Mesendoderm (in vitro differentiated cells): ENCODE measurements at regions not wholly inside any gene's neighbourhood (a gene's known extent, or its start where the extent isn't known, plus 50 kb on each side); places are given as distances from the start of the nearest gene placed in this dataset.

Experiments
- DNase-seq: peaks from one replicate; pipeline ENCODE4 v3.0.0; 2013
- H2AK5ac ChIP-seq: 2 replicates; pipeline ENCODE4 v1.6.1; 2013; ENCODE audit warnings: low read length, inconsistent platforms
- H2BK120ac ChIP-seq: 2 replicates; pipeline ENCODE4 v1.6.1; 2013; ENCODE audit warnings: low read depth, mild to moderate bottlenecking, low read length, moderate library complexity, mixed read lengths
- H2BK15ac ChIP-seq: replicated peaks from 2 replicates; pipeline ENCODE4 v1.6.1; 2013; ENCODE audit warnings: low read depth, mild to moderate bottlenecking, moderate library complexity
- H2BK5ac ChIP-seq: 2 replicates; pipeline ENCODE4 v1.6.1; 2013; ENCODE audit warnings: low read length, inconsistent platforms
- H3K18ac ChIP-seq: 2 replicates; pipeline ENCODE4 v1.6.1; 2013; ENCODE audit warnings: mild to moderate bottlenecking, low read length, mixed read lengths
- H3K23ac ChIP-seq: one replicate; pipeline ENCODE4 v1.6.1; 2013; ENCODE audit warnings: low read length
- H3K27ac ChIP-seq: 2 replicates; pipeline ENCODE4 v1.5.1; 2013; ENCODE audit warnings: low read depth, mild to moderate bottlenecking, inconsistent platforms, low read length, moderate library complexity
- H3K27me3 ChIP-seq: 2 replicates; pipeline ENCODE4 v1.6.1; 2013; ENCODE audit warnings: low read length, control low read depth, mild to moderate bottlenecking, inconsistent platforms; ENCODE audit not compliant: insufficient read depth, poor library complexity
- H3K36me3 ChIP-seq: 2 replicates; pipeline ENCODE4 v1.6.1; 2013; ENCODE audit warnings: low read length, inconsistent platforms; ENCODE audit not compliant: control insufficient read depth, insufficient read depth
- H3K4ac ChIP-seq: one replicate; pipeline ENCODE4 v1.6.1; 2013; ENCODE audit warnings: low read depth, mild to moderate bottlenecking, low read length, moderate library complexity
- H3K4me1 ChIP-seq: 2 replicates; pipeline ENCODE4 v1.6.1; 2013; ENCODE audit warnings: low read depth, low read length, inconsistent platforms; ENCODE audit not compliant: control insufficient read depth
- H3K4me2 ChIP-seq: 2 replicates; pipeline ENCODE4 v1.6.1; 2013; ENCODE audit warnings: low read length
- H3K4me3 ChIP-seq: 2 replicates; pipeline ENCODE4 v1.5.1; 2013; ENCODE audit warnings: mild to moderate bottlenecking, low read length
- H3K56ac ChIP-seq: one replicate; pipeline ENCODE4 v1.6.1; 2013; ENCODE audit warnings: low read length
- H3K79me1 ChIP-seq: 2 replicates; pipeline ENCODE4 v1.6.1; 2013; ENCODE audit warnings: low read length, inconsistent platforms
- H3K79me2 ChIP-seq: 2 replicates; pipeline ENCODE4 v1.6.1; 2013; ENCODE audit warnings: mild to moderate bottlenecking, low read length; ENCODE audit not compliant: control insufficient read depth, insufficient read depth
- H3K9ac ChIP-seq: 2 replicates; pipeline ENCODE4 v1.6.1; 2013; ENCODE audit warnings: low read length, inconsistent platforms
- H4K5ac ChIP-seq: one replicate; pipeline ENCODE4 v1.6.1; 2013; ENCODE audit warnings: low read length
- H4K8ac ChIP-seq: one replicate; pipeline ENCODE4 v1.6.1; 2013; ENCODE audit warnings: low read depth, mild to moderate bottlenecking, control low read depth, low read length, moderate library complexity
- WGBS: extraction: QIAGEN DNeasy Blood & Tissue Kit; methylation state at CpG from one replicate; pipeline ENCODE4 v1.1.7; 2013; ENCODE audit warnings: low lambda C conversion rate, missing lambda C conversion rate; ENCODE audit not compliant: insufficient coverage; ENCODE audit errors: extremely low coverage; 5-methylcytosine and 5-hydroxymethylcytosine counted together

DNA sequence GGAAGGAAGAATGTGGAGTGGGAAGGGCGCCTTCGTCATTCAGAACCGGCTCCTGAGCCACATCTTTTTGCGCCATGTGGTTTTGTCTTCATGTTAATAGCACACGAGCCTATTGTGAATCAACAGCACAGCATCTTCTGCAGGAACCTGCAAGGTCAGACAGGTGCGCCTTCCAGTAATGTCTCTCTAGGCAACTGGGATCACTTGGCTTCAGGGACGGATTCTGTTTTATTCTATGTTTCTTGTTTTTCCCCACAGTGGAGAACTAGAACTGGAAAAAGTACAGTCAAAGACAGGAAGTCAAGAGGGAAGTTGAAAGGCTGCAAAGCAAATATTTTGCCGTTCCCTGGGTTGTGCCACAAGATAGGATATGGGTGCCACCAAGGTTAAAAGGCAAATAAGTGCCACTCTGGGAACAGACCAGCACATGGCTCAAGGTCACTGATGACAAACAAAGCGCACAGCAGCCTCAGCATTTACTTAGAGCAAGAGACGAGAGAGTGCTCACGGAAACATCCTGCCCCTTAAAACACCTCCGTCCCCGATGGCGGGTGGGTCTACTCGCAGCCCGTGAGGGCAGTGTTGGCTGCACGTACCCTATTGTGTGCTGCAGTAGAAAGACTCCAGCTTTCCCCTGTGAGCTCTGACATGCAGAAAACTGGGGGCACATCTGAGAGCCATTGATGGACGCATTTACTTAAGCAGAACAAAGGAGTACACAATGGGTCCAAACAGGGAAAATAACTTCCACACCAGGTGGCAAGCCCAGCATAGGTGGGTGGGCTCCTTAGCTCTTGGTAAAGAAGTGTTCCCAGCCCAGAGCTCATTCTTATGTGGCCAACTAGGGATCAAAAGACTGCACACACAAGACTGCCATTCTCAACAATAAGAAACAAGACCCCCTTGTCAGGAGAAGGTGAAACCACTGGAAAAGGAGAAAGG, 107.2 kb upstream of the PARD3B start:
- Histone ChIP-seq H3K27ac (no peak overlapping the region), H2BK5ac (no peak overlapping the region), H3K79me2 (no peaks in the 10 kb centered on the region), H3K56ac (no peak overlapping the region), H3K4me1 (no peaks in the 10 kb centered on the region), H2BK120ac (no peak overlapping the region), H3K27me3 (no peaks in the 10 kb centered on the region), H3K4me2 (no peak overlapping the region), H3K18ac (no peak overlapping the region), H3K4me3 (no peak overlapping the region), H3K23ac (no peak overlapping the region), H2BK15ac (no peak overlapping the region), H4K8ac (no peak overlapping the region), H3K9ac (no peak overlapping the region), H4K5ac (no peak overlapping the region), H3K36me3 (no peaks in the 10 kb centered on the region), H3K79me1 (no peaks in the 10 kb centered on the region), H2AK5ac (no peak overlapping the region), H3K4ac (no peak overlapping the region)
- no peak for DNase-seq
- WGBS: no CpG with 5 or more reads among the region's 18 CpGs

DNA sequence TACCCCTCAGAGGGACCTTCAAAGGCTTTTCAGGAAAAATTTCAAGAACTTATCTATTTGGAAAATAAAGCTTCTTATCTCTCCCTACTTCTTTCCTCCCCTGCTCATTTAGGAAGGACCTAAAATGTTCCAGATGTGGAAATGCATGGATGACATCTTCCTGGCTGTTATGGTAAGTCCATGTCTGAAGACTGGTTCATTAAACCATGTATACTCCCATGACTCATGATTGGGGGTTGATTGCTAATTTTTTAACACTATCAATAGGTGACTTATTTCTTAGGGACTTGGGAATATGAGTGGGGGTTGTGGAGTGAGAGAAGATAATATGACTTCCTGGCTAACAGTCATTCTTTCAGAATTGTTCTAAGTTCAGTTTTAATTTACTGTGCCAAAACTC, 104.0 kb upstream of the PARD3B start:
- Histone ChIP-seq H3K27me3 (no peaks in the 10 kb centered on the region), H4K5ac (no peak overlapping the region), H3K4me1 (no peaks in the 10 kb centered on the region), H3K79me2 (no peaks in the 10 kb centered on the region), H3K56ac (no peak overlapping the region), H3K4me3 (no peak overlapping the region), H2BK120ac (no peak overlapping the region), H3K23ac (no peak overlapping the region), H4K8ac (no peak overlapping the region), H3K36me3 (no peaks in the 10 kb centered on the region), H3K27ac (no peak overlapping the region), H3K4ac (no peak overlapping the region), H2BK5ac (no peak overlapping the region), H3K79me1 (no peaks in the 10 kb centered on the region), H2AK5ac (no peak overlapping the region), H3K9ac (no peak overlapping the region), H2BK15ac (no peak overlapping the region), H3K4me2 (no peak overlapping the region), H3K18ac (no peak overlapping the region)
- no peak for DNase-seq

DNA sequence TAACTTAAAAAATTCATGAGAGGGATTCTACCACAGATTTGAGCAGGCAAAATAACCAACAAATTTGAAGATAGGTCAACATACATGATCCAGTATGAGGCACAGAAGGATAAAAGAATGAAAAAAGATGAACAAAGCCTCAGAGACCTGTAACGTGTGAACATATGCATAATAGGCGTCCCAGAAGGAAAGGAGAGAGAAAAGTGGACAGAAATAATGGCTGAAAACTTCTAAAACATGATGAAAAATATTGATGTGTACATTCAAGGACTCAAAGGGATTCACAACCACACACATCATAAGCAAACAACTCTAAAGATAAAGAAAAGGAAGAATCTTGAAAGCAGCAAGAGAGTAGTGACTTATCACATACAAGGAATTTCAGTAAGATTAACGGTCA, 100.1 kb upstream of the PARD3B start:
- Histone ChIP-seq H3K27ac (no peak overlapping the region), H3K18ac (no peak overlapping the region), H3K56ac (no peak overlapping the region), H3K4me1 (no peaks in the 10 kb centered on the region), H3K9ac (no peak overlapping the region), H3K36me3 (no peaks in the 10 kb centered on the region), H4K8ac (no peak overlapping the region), H3K79me2 (no peaks in the 10 kb centered on the region), H3K23ac (no peak overlapping the region), H3K79me1 (no peaks in the 10 kb centered on the region), H2BK120ac (no peak overlapping the region), H2BK15ac (no peak overlapping the region), H4K5ac (no peak overlapping the region), H2BK5ac (no peak overlapping the region), H3K4ac (no peak overlapping the region), H3K27me3 (no peaks in the 10 kb centered on the region), H3K4me3 (no peak overlapping the region), H2AK5ac (no peak overlapping the region), H3K4me2 (no peak overlapping the region)
- DNase-seq: no peak
- WGBS: no CpG with 5 or more reads among the region's 3 CpGs

DNA sequence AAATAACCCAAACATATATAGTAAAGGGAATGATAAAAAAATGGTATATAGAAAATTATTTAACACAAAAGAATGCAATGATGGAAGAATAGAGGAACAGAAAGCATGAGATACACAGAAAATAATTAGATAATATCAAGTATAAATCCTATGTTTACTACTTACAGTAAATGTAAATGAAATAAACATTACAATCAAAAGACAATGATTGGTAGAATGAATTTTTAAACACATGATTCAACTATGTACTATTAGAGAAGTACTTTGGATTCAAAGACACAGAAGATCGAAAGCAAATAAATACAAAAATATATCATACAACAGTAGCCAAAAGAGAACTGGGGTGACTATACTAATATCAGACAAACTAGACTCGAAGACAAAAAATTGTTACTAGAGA, 97.6 kb upstream of the PARD3B start:
- Histone ChIP-seq H2BK5ac (no peak overlapping the region), H3K4me1 (no peaks in the 10 kb centered on the region), H3K27me3 (no peaks in the 10 kb centered on the region), H4K5ac (no peak overlapping the region), H2BK120ac (no peak overlapping the region), H4K8ac (no peak overlapping the region), H2AK5ac (no peak overlapping the region), H3K4ac (no peak overlapping the region), H2BK15ac (no peak overlapping the region), H3K56ac (no peak overlapping the region), H3K23ac (no peak overlapping the region), H3K18ac (no peak overlapping the region), H3K9ac (no peak overlapping the region), H3K36me3 (no peaks in the 10 kb centered on the region), H3K4me3 (no peak overlapping the region), H3K79me1 (no peaks in the 10 kb centered on the region), H3K79me2 (no peaks in the 10 kb centered on the region), H3K27ac (no peak overlapping the region), H3K4me2 (no peak overlapping the region)
- WGBS: no CpG with 5 or more reads among the region's 2 CpGs
- no peak for DNase-seq

DNA sequence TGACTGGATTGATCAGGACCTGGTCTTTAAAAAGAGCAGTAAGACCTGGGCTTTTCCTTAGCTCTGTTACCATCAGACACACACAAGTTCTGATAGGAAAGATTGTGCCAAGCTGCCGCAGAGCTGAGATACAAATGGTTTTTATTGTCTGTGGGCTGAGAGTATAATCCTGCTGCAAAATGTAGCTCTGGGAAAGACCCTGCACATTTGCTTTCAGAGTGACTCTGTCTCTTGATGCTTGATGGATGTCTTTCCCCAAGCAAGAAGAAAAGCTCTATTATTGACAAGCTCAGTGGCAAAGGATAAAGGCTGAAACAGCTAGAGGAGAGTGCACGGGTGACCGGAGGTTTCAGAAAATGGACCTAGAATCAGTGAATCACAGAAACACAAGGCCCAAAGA, 95.3 kb upstream of the PARD3B start:
- Histone ChIP-seq H3K79me2 (no peaks in the 10 kb centered on the region), H2BK5ac (no peak overlapping the region), H3K4me2 (no peak overlapping the region), H3K23ac (no peak overlapping the region), H3K18ac (no peak overlapping the region), H2AK5ac (no peak overlapping the region), H3K4me1 (no peaks in the 10 kb centered on the region), H3K36me3 (no peaks in the 10 kb centered on the region), H4K8ac (no peak overlapping the region), H2BK15ac (no peak overlapping the region), H3K27me3 (no peaks in the 10 kb centered on the region), H3K56ac (no peak overlapping the region), H3K4ac (no peak overlapping the region), H3K27ac (no peak overlapping the region), H3K9ac (no peak overlapping the region), H3K4me3 (no peak overlapping the region), H4K5ac (no peak overlapping the region), H3K79me1 (no peaks in the 10 kb centered on the region), H2BK120ac (no peak overlapping the region)
- no peak for DNase-seq
- WGBS: no CpG with 5 or more reads among the region's 3 CpGs

DNA sequence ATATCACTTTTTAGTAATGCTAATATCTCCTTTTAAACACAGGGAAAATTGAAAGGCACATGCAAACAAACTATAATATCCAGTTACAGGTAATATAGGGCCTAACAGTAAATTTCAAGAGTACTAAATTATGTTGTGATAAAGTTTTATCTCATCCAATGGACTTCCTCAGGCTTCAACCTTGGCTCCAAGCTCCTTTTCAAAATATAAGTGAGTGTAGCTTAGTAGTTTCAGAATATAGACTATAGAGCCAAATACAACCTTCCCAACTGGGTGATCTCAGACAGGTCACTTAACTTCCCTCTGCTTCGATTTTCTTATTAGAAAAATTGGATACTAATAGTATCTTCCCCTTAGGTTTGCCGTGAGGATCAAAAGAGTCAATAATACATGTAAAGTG, 93.5 kb upstream of the PARD3B start:
- Histone ChIP-seq H3K4me1 (no peaks in the 10 kb centered on the region), H3K4me3 (no peak overlapping the region), H3K27ac (no peak overlapping the region)

More for the DNA sequence above, 93.5 kb upstream of the PARD3B start:
- Histone ChIP-seq H3K23ac (no peak overlapping the region), H3K9ac (no peak overlapping the region), H3K56ac (no peak overlapping the region), H3K36me3 (no peaks in the 10 kb centered on the region), H2AK5ac (no peak overlapping the region), H3K79me2 (no peaks in the 10 kb centered on the region), H3K79me1 (no peaks in the 10 kb centered on the region), H2BK120ac (no peak overlapping the region), H4K5ac (no peak overlapping the region), H3K4me2 (no peak overlapping the region), H3K27me3 (no peaks in the 10 kb centered on the region), H2BK5ac (no peak overlapping the region), H2BK15ac (no peak overlapping the region), H4K8ac (no peak overlapping the region), H3K18ac (no peak overlapping the region), H3K4ac (no peak overlapping the region)
- no peak for DNase-seq
- WGBS: no CpG with 5 or more reads among the region's 2 CpGs
